HG02678 (cell line): ENCODE measurements at regions not wholly inside any gene's neighbourhood (a gene's known extent, or its start where the extent isn't known, plus 50 kb on each side); places are given as distances from the start of the nearest gene placed in this dataset.

Experiments
- ATAC-seq: cut with Tn5 transposase; IDR thresholded peaks from one replicate; pipeline ENCODE4 v1.9.1; 2021; ENCODE audit warnings: mild to moderate bottlenecking, moderate library complexity; ENCODE audit not compliant: unreplicated experiment

- no peak for ATAC-seq
Observed at GRCh38 chr10:128542659-128543058, 416.4 kb upstream of the MKI67 start.

DNA sequence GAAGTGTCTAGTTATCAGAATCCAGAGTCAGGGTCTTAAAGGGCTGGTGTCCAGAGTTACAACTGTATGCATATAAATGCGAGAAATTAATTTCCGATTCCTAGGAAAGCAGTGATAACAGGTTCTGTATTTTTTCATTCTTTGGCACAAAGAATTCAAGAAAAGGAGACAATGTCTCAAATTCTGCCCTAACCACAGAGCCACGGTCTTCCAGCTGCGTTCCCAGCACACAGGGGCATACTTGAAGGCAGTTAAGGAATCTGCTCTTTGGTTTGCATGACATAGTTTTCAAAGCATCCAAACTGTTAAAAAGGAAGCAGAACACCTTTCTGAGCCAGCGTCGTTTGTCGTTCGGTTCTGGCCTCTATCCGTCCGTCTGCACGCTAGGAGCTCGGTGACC, 416.9 kb upstream of the MKI67 start:
- no peak for ATAC-seq

DNA sequence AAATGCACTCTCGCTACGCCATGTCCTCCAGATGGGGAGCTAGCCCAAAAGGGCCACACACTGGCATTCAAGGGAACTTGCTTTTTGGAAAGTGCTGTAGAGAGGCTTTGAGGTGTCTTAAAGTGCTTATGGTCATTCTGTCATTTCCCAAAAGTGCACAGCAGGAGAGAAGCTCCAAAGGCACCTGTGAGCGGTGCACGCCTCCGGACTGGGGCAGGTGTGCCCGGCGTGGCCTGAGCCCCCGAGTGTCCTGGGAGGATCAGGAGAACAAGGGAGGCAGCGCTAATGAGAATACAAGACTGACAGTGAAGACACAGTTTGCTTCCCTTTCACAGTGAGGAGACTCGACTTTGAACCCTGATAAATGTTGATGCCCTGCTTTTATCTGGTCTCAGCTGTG, 419.0 kb upstream of the MKI67 start:
- ATAC-seq = no peak

DNA sequence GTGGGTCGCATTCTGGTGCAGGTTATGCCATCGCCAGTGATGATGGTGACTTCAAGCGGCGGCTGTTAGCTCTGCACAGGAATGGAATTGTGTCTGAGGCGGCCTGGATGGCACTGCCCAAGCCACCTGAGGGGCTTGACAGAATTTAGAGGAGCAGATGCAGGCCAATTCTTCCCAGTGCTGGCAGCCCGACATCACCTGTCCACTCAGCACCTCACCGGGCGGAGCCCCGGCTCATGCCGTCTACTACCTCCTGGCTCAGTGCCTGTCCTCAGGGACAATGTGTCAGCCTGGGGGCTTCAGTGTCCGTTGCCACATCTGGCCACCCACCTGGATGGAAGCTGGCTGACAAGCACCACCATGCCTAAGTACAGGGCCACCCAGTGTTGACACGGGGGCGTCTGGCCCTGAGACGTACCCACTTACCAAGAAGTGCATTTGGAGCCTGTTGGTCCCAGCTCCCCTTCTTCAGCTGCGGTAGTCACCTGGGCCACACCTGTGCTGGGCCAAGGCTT, 420.5 kb upstream of the MKI67 start:
- no peak for ATAC-seq

DNA sequence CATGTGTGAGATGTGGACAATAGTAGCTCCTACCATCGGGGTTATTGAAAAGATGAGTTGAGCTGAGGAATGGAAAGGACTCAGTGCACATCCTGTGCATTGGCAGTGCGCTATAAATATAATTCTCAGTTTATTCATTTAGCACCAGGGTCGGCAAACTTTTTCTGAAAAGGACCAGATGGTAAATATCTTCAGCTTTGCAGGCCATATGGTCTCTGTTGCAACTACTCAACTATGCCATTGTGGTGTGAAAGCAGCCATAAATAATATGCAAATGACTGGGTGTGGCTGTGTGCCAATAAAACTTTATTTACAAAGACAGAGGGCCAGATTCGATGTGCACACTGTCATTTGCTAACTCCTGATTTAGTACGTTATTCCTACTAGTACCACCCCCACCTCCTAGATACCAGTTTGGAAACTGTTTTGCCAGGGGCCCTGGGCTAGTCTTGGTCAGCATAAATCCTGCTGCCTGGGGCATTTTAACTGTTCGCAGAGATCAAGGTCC, 422.9 kb upstream of the MKI67 start:
- ATAC-seq = no peak

DNA sequence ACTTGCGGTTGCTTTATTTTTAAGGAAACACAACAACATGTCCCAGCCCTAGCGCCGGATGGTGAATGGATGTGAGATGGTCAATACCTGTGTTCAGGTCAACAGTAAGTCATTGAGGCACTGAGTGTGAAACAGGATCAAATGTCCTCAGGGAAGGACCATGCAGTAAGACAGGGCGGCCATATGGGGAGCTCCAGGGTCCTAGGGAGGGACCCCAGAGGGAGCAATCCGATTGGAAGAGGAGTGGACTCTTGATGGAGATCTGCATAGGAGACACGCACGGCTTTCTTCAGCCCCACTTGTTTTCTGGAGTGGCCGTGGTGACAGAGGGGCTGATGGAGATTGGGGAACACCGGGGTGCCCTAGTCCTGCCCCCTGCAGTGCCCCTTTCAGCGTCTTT, 423.8 kb upstream of the MKI67 start:
- no peak for ATAC-seq

GRCh38 chr10:128551475-128551874, 425.3 kb upstream of the MKI67 start:
- ATAC-seq = no peak

- ATAC-seq = no peak
Observed at GRCh38 chr10:128553755-128554154, 427.5 kb upstream of the MKI67 start.

- no peak for ATAC-seq
Observed at GRCh38 chr10:128556182-128557110, 430.2 kb upstream of the MKI67 start.

DNA sequence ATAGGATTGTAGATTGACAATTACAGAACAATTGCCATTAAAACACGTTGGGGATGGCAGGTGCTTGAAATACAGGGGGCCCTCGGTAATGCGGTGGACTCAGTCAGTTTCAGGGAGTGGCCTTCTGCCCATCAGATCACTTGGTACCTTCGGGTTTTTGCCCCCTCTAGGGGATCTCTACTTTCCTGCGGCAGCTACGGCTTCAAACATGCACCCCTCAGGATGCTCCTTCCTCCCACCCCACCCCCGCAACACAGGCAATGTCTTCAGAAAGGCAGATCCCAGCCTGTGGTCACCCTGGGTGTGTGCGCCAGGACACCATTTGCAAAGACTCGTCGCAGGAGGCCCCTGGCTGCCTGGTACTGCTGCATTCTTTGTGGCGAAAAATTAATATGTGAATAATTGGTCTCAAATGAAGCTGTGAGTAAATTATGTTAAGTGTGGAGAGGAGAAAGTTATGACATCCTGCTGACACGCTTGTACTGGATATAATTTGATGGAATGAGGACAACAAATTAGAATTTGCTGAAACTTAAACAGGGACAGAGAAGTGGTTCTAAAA, 431.0 kb upstream of the MKI67 start:
- ATAC-seq = no peak

DNA sequence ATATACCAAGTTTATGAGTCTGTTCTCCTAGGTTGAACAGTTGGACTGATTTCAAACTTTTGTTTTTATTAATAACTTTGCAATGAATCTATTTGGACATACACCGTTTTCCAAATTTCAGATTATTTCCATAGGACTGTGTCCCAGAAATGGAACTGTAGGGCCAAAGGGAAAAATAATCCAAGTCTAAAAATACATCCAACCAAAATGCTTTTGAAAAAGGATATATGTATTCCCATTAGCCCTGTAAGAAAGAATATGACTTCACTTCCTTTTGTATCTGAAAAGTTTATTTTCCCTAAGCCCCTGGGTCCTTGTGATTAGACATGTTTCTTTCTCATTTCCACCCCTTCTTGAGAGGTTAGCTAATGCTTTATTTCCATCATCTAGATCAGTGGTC, 434.2 kb upstream of the MKI67 start:
- no peak for ATAC-seq

- ATAC-seq = no peak
Observed at GRCh38 chr10:128560993-128561392, 434.8 kb upstream of the MKI67 start.

DNA sequence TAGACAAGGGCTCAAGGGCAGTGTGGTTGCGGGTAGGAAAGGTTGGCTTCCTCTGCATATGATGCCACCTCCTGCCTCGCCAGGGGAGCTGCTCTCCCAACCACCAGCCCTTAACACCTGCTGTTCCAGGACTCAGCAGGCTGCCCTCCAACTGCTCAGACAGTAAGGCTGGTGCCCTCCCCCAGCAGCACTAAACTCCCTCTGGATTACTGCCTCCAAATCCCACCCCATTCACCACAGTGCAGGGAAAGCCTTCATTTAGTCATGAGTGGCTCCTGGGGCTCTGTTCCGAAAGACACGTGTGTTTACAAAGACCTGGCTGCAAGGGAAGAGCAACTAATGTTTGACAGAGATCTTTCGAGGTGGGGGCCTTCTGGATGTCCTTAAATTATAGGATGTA, 437.2 kb upstream of the MKI67 start:
- no peak for ATAC-seq

DNA sequence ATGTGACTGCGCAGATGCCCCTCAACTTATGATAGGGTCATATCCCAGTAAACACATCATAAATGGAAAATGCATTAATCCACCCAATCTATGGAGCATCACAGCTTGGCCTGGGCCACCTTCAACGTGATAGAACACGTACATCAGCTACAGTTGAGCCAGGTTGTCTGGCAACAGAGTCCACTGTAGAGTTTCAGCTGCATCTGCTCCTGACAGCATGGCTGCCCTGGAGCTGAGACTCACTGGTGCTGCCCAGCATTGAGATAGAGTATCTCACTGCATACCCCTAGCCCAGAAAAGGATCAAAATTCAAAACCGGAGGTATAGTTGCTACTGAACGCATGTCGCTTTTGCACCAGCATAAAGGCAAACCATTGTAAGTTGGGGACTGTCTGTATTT, 437.7 kb upstream of the MKI67 start:
- no peak for ATAC-seq

- no peak for ATAC-seq
Observed at GRCh38 chr10:128566361-128566968, 440.2 kb upstream of the MKI67 start.

DNA sequence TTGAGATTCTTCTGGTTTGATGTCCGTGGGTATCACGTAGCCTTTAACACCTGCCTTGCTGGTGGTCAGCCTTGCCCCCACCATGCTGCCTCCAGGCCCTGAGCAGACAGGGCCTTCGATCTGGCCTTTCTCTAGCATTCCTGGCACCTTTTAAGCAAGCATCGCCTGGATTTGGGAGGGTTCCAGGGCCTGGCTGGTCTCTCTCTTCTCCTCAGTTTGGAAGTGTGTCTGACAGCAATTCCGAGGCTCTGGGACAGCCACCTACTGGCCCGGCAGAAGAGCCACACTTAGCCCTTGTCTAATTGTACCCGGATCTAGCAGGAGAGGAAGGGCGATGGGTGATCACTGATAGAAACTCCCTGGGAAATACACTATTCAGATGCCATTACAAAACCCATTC, 441.3 kb upstream of the MKI67 start:
- ATAC-seq = no peak

- ATAC-seq = no peak
Observed at GRCh38 chr10:128568041-128568440, 441.8 kb upstream of the MKI67 start.

DNA sequence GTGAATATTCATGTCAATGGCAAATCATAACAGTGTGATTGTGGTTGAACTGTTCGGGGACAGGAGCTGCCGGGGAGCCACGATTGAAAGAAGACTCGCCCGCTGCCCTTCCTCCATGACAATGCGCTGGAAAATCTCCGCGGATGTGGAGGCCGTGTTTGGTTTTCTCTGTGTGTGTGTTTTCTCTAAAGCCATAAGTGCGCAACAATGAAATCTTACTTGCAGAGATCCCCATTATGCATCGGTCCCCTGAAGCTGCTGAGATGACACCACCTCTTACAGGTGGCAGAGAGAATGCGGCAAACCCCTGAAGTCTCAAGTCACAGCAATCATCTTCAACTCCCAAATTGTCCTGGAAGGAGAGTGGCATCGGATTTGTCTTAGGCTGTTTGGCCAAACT, 442.3 kb upstream of the MKI67 start:
- no peak for ATAC-seq

GRCh38 chr10:128568990-128569945, 443.0 kb upstream of the MKI67 start:
- no peak for ATAC-seq

DNA sequence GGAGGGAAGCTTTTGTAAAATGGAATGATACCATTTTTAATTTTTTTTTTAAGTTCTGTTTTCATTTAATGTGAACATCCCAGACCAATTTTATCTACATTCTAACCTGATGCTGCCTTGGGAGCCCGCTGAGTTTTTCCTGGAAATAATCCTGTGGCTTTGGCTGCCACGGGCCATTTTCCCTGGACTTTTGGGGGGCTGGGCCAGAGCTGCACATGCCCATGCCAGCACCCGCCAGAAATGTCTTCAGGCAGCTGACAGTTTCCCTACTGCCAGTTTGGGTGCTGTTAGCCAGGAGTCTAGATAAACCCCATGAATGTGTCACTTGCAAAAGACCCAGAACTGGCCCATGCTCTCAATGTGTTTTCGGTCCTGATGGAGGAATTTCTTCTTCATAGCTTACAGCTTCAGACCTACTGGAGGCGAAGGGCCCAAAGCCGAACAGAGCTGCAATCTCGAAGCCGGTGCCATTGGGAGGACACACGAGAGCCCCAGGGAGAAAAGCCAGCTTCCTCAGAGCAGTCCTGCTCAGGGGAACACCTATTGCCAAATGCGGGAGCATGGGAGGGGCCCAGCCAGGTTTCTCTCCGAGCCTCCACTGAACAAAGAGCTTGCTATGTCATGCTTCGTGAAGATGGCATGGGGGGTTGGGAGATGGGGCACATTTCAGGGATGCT, 444.2 kb upstream of the MKI67 start:
- no peak for ATAC-seq
